Left forelimb (tissue), 1 donor: ENCODE measurements at regions not wholly inside any gene's neighbourhood (a gene's known extent, or its start where the extent isn't known, plus 50 kb on each side); places are given as distances from the start of the nearest gene placed in this dataset.

Source experiments
- DNase-seq: peaks from one replicate; pipeline ENCODE4 v3.0.0-alpha.2; 2018; ENCODE audit warnings: low spot score

DNA sequence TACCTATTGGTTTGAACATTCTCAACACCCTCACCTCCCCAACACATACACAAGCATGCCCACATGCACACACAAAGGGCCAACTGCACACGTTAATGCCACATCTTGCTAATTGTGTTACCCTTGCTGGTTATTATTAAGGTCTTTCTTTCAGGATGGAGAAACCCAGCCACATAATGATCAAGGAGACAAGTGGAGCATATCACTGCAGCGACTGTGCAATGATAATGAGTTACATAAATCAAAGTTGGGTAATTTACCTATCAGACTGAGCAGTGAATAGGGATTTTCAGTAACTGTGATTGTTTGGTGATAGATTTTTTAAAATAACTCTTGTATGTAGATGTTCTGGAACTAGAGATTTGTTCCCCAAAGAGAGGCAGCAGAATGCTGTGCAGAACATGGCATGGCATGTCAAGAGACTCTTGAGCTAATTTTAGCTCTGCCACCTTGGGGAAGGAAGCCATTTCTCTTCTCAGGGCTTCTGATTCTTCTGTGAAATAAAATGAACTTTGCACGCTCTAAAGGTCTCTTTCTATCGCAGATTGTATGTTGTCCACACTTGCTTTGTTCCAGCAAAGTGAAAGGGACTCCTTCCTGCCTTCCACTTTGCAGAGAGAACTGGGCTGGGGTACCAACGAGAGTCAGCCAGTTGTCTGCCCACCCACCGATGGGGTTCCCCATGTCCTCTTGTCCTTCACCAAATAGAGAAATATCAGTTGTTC is 126.0 kb upstream of the CAMK1G start:
- DNase-seq, result no peak

DNA sequence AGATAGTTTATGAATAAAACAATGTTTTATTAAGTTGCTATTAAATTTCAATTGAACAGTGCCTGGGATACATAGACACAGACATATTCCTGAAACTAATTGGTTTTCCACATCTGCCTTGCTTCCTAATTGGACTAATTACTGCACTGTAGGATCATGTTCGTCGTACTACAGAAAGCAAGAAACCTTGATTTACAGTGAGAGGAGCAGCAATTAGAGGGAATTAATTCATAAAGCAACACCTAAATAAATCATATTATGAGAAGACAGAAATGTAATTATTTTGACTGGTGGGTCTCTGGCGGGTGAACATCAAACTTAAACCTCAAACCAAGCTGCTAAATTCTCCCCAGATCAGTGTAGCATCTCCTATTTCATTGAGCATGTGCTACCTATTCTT is 124.6 kb upstream of the CAMK1G start:
- no peak for DNase-seq

- DNase-seq, result no peak
Observed at GRCh38 chr1:209461168-209461567, 122.3 kb upstream of the CAMK1G start.

- DNase-seq, result no peak
Observed at GRCh38 chr1:209462433-209462832, 121.1 kb upstream of the CAMK1G start.

GRCh38 chr1:209463441-209463840 is 120.1 kb upstream of the CAMK1G start:
- DNase-seq, result no peak

DNA sequence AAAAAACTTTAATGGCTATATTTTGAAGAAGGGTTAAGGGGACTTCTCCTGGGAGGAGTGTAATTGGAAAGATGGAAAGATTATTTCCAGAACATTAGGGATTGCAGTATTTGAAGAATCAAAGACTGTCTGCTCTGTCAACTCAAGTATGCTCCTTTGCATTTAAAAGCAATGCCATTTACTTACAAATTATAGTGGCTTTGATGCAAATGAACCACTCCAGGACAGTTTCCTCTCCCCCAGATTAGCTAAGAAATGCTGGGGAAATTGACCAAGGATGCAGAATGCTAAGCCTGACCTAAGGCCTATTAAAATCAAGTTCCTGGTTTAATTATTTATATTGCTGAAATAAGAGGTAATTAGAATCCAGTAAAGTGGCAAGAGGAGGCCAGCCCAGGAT is 110.5 kb upstream of the CAMK1G start:
- no peak for DNase-seq

- no peak for DNase-seq
Observed at GRCh38 chr1:209480345-209480744, 103.2 kb upstream of the CAMK1G start.

DNA sequence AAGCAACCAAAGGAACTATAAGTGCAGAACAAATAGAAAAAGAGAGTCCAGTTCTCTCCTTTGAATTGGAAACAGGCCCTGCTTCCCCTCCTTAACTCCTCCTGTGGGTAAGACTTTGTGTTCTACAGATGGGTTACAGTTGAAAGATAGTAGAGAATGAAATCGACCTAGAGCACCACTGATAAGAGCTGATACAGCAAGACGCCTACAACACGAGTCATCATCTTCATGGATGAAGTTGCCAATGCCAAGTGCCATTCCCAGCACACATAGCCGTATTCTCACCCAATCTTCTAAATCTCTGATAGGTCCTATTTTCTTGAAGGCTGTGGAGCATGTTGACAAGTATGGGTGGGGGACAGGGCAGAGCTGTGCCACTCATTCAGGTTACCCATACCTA is 99.8 kb upstream of the CAMK1G start:
- DNase-seq, result no peak

DNA sequence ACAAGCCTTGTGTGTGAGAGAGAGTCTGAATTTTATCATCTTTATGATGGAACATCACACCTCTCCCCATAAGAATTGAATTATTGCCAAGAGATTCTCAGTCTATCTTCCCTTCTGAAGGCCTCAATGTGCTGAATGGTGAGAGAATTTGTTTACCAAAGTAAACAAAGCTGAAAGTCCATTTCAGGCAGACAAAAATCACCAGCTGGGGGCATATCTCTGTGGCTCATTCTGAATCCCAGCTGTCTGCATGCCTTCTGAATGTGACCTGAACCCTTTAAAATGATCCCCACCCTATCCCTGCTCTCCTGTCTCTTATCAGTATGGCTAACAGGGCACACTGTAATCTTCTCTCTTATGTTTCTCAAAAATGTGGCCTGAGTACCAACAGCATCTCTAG is 99.1 kb upstream of the CAMK1G start:
- DNase-seq, result no peak

DNA sequence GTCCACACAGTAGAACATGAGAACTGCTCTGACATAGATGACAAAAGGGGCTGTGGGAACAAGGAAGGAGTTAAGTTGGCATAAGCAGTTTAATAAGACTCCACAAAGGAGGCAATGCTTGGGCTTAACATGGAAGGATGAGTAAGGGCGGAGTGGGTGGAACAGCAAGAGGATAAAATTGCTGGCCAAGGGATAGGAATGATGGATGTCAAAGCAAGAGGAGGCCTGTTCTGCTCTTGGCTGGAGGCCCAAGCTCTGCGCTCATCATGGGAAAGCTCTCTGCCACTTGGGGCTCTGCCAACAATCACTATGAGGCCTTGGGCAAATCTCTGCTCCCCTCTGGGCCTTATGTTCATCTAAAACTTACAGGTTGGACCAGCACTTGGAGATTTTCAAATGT is 98.3 kb upstream of the CAMK1G start:
- DNase-seq, result no peak

DNA sequence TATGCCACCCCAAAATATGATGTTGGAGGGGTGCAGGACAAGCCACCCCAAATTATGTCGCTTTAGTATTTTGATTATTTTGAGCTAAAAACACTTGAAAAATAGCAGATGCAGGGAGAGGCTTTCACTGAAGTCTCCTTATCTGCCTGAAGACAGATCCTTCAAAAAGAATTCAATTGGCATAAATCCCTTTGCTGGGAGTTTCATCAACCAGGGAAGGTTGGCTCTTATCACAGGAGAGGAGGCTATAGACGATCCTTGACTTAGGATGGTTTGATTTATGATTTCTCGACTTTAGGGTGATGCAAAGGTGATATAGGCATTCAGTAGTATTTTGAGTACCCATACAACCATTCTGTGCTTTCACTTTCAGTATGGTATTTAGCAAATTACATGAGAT is 97.8 kb upstream of the CAMK1G start:
- DNase-seq, result no peak

DNA sequence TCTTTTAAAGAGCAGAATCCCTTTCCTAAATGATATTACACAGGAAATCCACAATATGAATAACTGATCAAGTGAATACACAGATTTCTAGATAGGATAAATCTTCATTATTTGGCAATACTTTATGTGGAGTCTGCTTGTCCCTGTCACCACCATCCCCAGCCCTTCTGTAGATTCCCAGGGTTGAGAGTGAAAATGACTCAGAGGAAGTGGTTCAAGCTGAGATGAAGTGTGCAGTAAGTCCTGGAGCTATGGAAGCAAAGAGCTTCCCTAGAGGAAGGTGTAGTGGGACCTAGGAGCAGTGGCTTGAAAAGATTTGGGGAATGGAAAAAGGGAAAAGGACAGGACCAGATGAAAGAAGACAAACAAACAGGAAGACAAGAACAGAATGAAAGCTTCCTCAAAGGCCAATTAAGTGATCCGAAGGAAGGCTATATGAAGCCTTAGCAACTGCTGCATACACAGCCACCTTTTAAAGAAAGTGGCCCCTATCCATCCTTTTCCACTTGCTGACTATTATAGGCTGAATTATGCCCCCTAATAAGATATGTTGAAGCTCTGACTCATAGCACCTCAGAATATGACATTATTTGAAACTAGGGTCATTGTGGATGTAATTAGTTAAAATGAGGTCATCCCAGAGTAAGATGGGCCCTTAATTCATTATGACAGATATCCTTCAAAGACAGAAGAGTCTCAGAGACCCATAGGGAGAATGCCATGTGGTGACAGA is 96.5 kb upstream of the CAMK1G start:
- no peak for DNase-seq

DNA sequence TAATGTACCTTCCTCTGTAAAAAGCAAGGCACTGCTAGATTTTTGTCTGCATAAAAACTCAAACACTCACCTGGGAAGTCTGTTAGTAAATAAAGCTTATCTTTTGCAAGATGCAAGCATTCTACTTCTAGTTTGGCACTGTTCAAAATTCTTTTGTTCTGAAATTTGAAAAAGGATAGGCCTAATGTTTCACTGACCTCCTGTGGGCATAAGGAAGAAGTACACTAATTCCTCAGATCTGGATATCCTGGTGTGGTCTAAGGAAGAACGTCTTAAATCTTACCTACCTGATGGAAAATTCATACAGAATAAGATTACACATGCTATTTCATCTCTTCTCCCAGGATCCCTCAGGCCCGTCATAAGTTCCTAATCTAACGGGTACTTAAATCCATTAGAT is 93.5 kb upstream of the CAMK1G start:
- DNase-seq, result no peak

DNA sequence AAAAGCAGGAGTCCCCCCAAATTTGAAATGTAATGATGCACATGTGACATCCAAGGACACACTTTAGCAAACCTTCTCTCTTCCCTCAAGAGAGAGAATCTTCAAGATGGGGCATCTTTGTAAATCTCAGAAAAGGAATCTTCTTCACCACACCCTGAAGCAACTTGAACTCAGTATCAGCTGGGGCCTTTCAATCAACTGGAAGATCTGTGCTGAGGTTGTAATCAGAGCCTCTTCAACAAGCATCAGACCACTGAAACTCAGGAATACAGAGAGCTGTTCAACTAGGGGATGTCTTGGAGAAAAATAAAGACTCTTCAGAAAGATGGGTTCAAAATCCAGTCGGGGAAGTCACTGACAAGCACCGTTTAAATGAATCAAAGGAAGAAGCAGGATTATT is 92.5 kb upstream of the CAMK1G start:
- no peak for DNase-seq

DNA sequence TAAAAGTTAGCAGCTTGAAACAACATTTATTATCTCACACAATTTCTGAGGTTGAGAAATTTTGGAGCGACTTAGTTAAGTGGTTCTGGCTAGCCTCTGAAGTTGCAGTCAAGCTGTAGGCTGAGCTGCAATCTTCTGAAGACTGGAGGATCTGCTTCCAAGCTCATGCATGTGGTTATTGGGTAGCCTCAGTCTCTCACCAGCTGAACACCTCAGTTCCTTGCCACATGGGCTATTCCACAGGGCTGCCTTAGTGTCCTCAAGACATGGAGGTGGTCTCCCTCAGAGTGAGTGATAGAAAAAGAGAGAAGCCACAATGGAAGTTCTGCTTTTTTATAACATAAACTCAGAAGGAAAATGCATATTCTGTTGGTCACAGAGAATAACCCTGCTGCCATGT is 92.0 kb upstream of the CAMK1G start:
- DNase-seq, result no peak

DNA sequence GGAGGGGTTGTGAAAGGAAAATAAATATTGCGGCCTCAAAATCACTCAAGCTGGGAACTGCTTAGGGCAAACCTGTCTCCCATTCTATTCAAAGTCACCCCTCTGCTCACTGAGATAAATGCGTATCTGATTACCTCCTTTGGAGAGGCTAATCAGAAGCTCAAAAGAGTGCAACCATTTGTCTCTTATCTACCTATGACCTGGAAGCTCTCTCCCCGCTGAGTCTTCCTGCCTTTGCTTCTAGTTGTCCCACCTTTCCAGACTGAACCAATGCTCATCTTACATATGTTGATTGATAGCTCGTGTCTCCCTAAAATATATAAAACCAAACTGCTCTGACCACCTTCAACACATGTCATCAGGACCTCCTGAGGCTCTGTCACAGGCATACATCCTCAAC is 91.6 kb upstream of the CAMK1G start:
- DNase-seq, result no peak

GRCh38 chr1:209493559-209493958 is 90.0 kb upstream of the CAMK1G start:
- no peak for DNase-seq

GRCh38 chr1:209497729-209498128 is 85.8 kb upstream of the CAMK1G start:
- no peak for DNase-seq

- no peak for DNase-seq
Observed at GRCh38 chr1:209500993-209501392, 82.5 kb upstream of the CAMK1G start.

GRCh38 chr1:209503196-209503595 is 80.3 kb upstream of the CAMK1G start:
- DNase-seq, result no peak

- DNase-seq, result no peak
Observed at GRCh38 chr1:209504571-209504970, 78.9 kb upstream of the CAMK1G start.

GRCh38 chr1:209505044-209505443 is 78.5 kb upstream of the CAMK1G start:
- no peak for DNase-seq

GRCh38 chr1:209506101-209506500 is 77.4 kb upstream of the CAMK1G start:
- no peak for DNase-seq

GRCh38 chr1:209509039-209509438 is 74.5 kb upstream of the CAMK1G start:
- DNase-seq, result no peak
